ENCODE measurements at regions not wholly inside any gene's neighbourhood (a gene's known extent, or its start where the extent isn't known, plus 50 kb on each side); places are given as distances from the start of the nearest gene placed in this dataset.

GRCh38 chr12:124422570-124423523, 128.0 kb downstream of the RFLNA start:
- TF ChIP-seq CTCF (IDR thresholded peaks at IDR 0.05; ENCODE audit: borderline replicate concordance, control extremely low read depth, extremely low read depth, insufficient read depth, missing control alignments), result no peak
- in situ Hi-C loops (cut with MboI; ENCODE audit: low sequenced_read_pairs, unreplicated experiment), result no loop called here
- no peak for DNase-seq (ENCODE audit: low spot score)

- TF ChIP-seq CTCF (IDR thresholded peaks at IDR 0.05; ENCODE audit: borderline replicate concordance, control extremely low read depth, extremely low read depth, insufficient read depth, missing control alignments), result no peak
- no peak for DNase-seq (ENCODE audit: low spot score)
- in situ Hi-C loops (cut with MboI; ENCODE audit: low sequenced_read_pairs, unreplicated experiment), result no loop called here
Observed at GRCh38 chr12:124422142-124422569, 127.3 kb downstream of the RFLNA start.

- no peak for DNase-seq (ENCODE audit: low spot score)
- TF ChIP-seq CTCF (IDR thresholded peaks at IDR 0.05; ENCODE audit: borderline replicate concordance, control extremely low read depth, extremely low read depth, insufficient read depth, missing control alignments), result no peak
- in situ Hi-C loops (cut with MboI; ENCODE audit: low sequenced_read_pairs, unreplicated experiment), result no loop called here
Observed at GRCh38 chr12:124420996-124421674, 126.2 kb downstream of the RFLNA start.

- TF ChIP-seq CTCF (IDR thresholded peaks at IDR 0.05; ENCODE audit: borderline replicate concordance, control extremely low read depth, extremely low read depth, insufficient read depth, missing control alignments), result no peak
- in situ Hi-C loops (cut with MboI; ENCODE audit: low sequenced_read_pairs, unreplicated experiment), result no loop called here
- DNase-seq (ENCODE audit: low spot score), result no peak
Observed at GRCh38 chr12:124420041-124420995, 125.4 kb downstream of the RFLNA start.

GRCh38 chr12:124419292-124420040, 124.6 kb downstream of the RFLNA start:
- TF ChIP-seq CTCF (IDR thresholded peaks at IDR 0.05; ENCODE audit: borderline replicate concordance, control extremely low read depth, extremely low read depth, insufficient read depth, missing control alignments), result no peak
- in situ Hi-C loops (cut with MboI; ENCODE audit: low sequenced_read_pairs, unreplicated experiment), result no loop called here
- no peak for DNase-seq (ENCODE audit: low spot score)

Data from GM13976 (cell line).